ENCODE measurements at regions not wholly inside any gene's neighbourhood (a gene's known extent, or its start where the extent isn't known, plus 50 kb on each side); places are given as distances from the start of the nearest gene placed in this dataset.
"Not testable (repeated sequence)": the region's sequence is repeated elsewhere in the genome, so short reads cannot be mapped to it uniquely, and the experiment has no call there.

GRCh38 chr9:99628849-99629620 is 192.7 kb upstream of the NR4A3 start:
- no peak overlapping the region for H3K4me3 ChIP-seq (ENCODE audit: low read length)
- TF ChIP-seq ZNF274 (IDR thresholded peaks at IDR 0.05; ENCODE audit: low read depth, low read length), result no peak

- no peak for TF ChIP-seq ZNF274 (IDR thresholded peaks at IDR 0.05; ENCODE audit: low read depth, low read length)
- no peak overlapping the region for H3K4me3 ChIP-seq (ENCODE audit: low read length)
Observed at GRCh38 chr9:99632349-99633038, 189.2 kb upstream of the NR4A3 start.

GRCh38 chr9:99633265-99633664 is 188.4 kb upstream of the NR4A3 start:
- TF ChIP-seq ZNF274 (IDR thresholded peaks at IDR 0.05; ENCODE audit: low read depth, low read length), result no peak
- H3K4me3 ChIP-seq (ENCODE audit: low read length), result no peak overlapping the region

GRCh38 chr9:99634186-99634585 is 187.5 kb upstream of the NR4A3 start:
- no peak for TF ChIP-seq ZNF274 (IDR thresholded peaks at IDR 0.05; ENCODE audit: low read depth, low read length)
- H3K4me3 ChIP-seq (ENCODE audit: low read length), result no peak overlapping the region

GRCh38 chr9:99635032-99635431 is 186.7 kb upstream of the NR4A3 start:
- TF ChIP-seq ZNF274 (IDR thresholded peaks at IDR 0.05; ENCODE audit: low read depth, low read length), result no peak
- H3K4me3 ChIP-seq (ENCODE audit: low read length), result no peak overlapping the region

GRCh38 chr9:99637641-99638040 is 184.0 kb upstream of the NR4A3 start:
- H3K4me3 ChIP-seq (ENCODE audit: low read length), result no peak overlapping the region
- no peak for TF ChIP-seq ZNF274 (IDR thresholded peaks at IDR 0.05; ENCODE audit: low read depth, low read length)

- no peak overlapping the region for H3K4me3 ChIP-seq (ENCODE audit: low read length)
- TF ChIP-seq ZNF274 (IDR thresholded peaks at IDR 0.05; ENCODE audit: low read depth, low read length), result no peak
Observed at GRCh38 chr9:99638971-99639370, 182.7 kb upstream of the NR4A3 start.

GRCh38 chr9:99647604-99648003 is 174.1 kb upstream of the NR4A3 start:
- no peak overlapping the region for H3K4me3 ChIP-seq (ENCODE audit: low read length)
- TF ChIP-seq ZNF274 (IDR thresholded peaks at IDR 0.05; ENCODE audit: low read depth, low read length), result no peak

GRCh38 chr9:99650187-99650874 is 171.4 kb upstream of the NR4A3 start:
- no peak overlapping the region for H3K4me3 ChIP-seq (ENCODE audit: low read length)
- no peak for TF ChIP-seq ZNF274 (IDR thresholded peaks at IDR 0.05; ENCODE audit: low read depth, low read length)

GRCh38 chr9:99660191-99660636 is 161.5 kb upstream of the NR4A3 start:
- TF ChIP-seq ZNF274 (IDR thresholded peaks at IDR 0.05; ENCODE audit: low read depth, low read length), result no peak
- H3K4me3 ChIP-seq (ENCODE audit: low read length), result no peak overlapping the region

GRCh38 chr9:99663297-99663696 is 158.4 kb upstream of the NR4A3 start:
- TF ChIP-seq ZNF274 (IDR thresholded peaks at IDR 0.05; ENCODE audit: low read depth, low read length), result no peak
- H3K4me3 ChIP-seq (ENCODE audit: low read length), result no peak overlapping the region

- H3K4me3 ChIP-seq (ENCODE audit: low read length), result no peak overlapping the region
- no peak for TF ChIP-seq ZNF274 (IDR thresholded peaks at IDR 0.05; ENCODE audit: low read depth, low read length)
Observed at GRCh38 chr9:99663856-99664255, 157.8 kb upstream of the NR4A3 start.

GRCh38 chr9:99666571-99666970 is 155.1 kb upstream of the NR4A3 start:
- H3K4me3 ChIP-seq (ENCODE audit: low read length), result no peak overlapping the region
- no peak for TF ChIP-seq ZNF274 (IDR thresholded peaks at IDR 0.05; ENCODE audit: low read depth, low read length)

GRCh38 chr9:99670886-99671285 is 150.8 kb upstream of the NR4A3 start:
- not testable (repeated sequence) for H3K4me3 ChIP-seq (ENCODE audit: low read length)

- no peak overlapping the region for H3K4me3 ChIP-seq (ENCODE audit: low read length)
- TF ChIP-seq ZNF274 (IDR thresholded peaks at IDR 0.05; ENCODE audit: low read depth, low read length), result no peak
Observed at GRCh38 chr9:99677281-99677680, 144.4 kb upstream of the NR4A3 start.

Measured in GM08714 (cell line).